MM.1S (cell line): ENCODE measurements at regions not wholly inside any gene's neighbourhood (a gene's known extent, or its start where the extent isn't known, plus 50 kb on each side); places are given as distances from the start of the nearest gene placed in this dataset.

ENCODE experiments used
- EZH2 ChIP-seq: fragments of 300-600 bp; sonication (generic); optimal IDR thresholded peaks from 2 replicates; pipeline ENCODE3; 2017; ENCODE audit warnings: low read depth, mild to moderate bottlenecking, antibody characterized with exemption, low read length, mixed read lengths
- EZH2phosphoT487 ChIP-seq: fragments of 300-600 bp; sonication (generic); IDR thresholded peaks from 2 replicates; pipeline ENCODE4 v1.6.1; 2018; ENCODE audit warnings: antibody characterized with exemption, low read length
- TF ChIP-seq, protein P1 (sequence below): fragments of 300-600 bp; sonication (generic); IDR thresholded peaks from 2 replicates; pipeline ENCODE4 v1.5.1; 2016; ENCODE audit warnings: antibody characterized with exemption, low read length, mixed read lengths

DNA sequence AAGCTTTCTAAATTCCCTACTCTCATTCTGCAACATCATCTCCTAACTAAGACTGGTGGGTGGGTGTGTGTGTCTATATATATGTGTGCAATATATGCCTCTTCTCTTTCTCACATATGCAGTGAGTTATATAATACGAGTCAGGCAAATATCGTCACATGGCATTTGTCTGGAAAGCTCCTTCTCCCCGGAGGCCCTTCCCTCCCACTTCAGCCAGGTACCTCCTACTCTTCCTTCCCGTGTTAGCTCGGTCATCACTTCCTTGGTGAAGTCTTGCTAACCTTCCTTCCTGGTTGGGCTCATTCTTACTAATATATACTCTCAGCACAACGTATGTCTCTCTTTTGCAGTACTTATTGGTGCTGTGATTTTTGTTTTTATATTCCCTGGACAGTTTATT lies 66.4 kb upstream of the NCK2 start:
- TF ChIP-seq, protein P1, sequence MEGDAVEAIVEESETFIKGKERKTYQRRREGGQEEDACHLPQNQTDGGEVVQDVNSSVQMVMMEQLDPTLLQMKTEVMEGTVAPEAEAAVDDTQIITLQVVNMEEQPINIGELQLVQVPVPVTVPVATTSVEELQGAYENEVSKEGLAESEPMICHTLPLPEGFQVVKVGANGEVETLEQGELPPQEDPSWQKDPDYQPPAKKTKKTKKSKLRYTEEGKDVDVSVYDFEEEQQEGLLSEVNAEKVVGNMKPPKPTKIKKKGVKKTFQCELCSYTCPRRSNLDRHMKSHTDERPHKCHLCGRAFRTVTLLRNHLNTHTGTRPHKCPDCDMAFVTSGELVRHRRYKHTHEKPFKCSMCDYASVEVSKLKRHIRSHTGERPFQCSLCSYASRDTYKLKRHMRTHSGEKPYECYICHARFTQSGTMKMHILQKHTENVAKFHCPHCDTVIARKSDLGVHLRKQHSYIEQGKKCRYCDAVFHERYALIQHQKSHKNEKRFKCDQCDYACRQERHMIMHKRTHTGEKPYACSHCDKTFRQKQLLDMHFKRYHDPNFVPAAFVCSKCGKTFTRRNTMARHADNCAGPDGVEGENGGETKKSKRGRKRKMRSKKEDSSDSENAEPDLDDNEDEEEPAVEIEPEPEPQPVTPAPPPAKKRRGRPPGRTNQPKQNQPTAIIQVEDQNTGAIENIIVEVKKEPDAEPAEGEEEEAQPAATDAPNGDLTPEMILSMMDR, result no peak
- TF ChIP-seq EZH2phosphoT487 (no peak), EZH2 (no peak)
